GM08714 (cell line): ENCODE measurements at regions not wholly inside any gene's neighbourhood (a gene's known extent, or its start where the extent isn't known, plus 50 kb on each side); places are given as distances from the start of the nearest gene placed in this dataset.
"Not testable (repeated sequence)": the region's sequence is repeated elsewhere in the genome, so short reads cannot be mapped to it uniquely, and the experiment has no call there.

Source experiments
- H3K4me3 ChIP-seq: fragments of 200-500 bp; sonication (Bioruptor generic); 2 replicates; pipeline ENCODE4 v1.5.1; 2014; ENCODE audit warnings: mild to moderate bottlenecking, low read length, inconsistent platforms
- ZNF274 ChIP-seq: IDR thresholded peaks from 2 replicates; pipeline ENCODE4 v1.6.1; 2012; ENCODE audit warnings: mild to moderate bottlenecking, low read depth, low read length

GRCh38 chr6:57971956-57972355 lies 654.5 kb downstream of the PRIM2 start:
- not testable (repeated sequence) for H3K4me3 ChIP-seq

- no peak overlapping the region for H3K4me3 ChIP-seq
- TF ChIP-seq ZNF274 = no peak
Measured at GRCh38 chr6:57974653-57975052, 657.2 kb downstream of the PRIM2 start.

- not testable (repeated sequence) for H3K4me3 ChIP-seq
Measured at GRCh38 chr6:57975127-57975526, 657.7 kb downstream of the PRIM2 start.

GRCh38 chr6:57976371-57976770 lies 658.9 kb downstream of the PRIM2 start:
- H3K4me3 ChIP-seq = not testable (repeated sequence)

- H3K4me3 ChIP-seq = not testable (repeated sequence)
Measured at GRCh38 chr6:57983603-57984002, 666.2 kb downstream of the PRIM2 start.

- not testable (repeated sequence) for H3K4me3 ChIP-seq
Measured at GRCh38 chr6:57984575-57984974, 667.1 kb downstream of the PRIM2 start.

- H3K4me3 ChIP-seq = not testable (repeated sequence)
Measured at GRCh38 chr6:57985734-57986133, 668.3 kb downstream of the PRIM2 start.

GRCh38 chr6:57986584-57986983 lies 669.2 kb downstream of the PRIM2 start:
- H3K4me3 ChIP-seq = not testable (repeated sequence)

- not testable (repeated sequence) for H3K4me3 ChIP-seq
Measured at GRCh38 chr6:57989520-57990080, 672.2 kb downstream of the PRIM2 start.

GRCh38 chr6:57998858-57999619 lies 681.6 kb downstream of the PRIM2 start:
- not testable (repeated sequence) for H3K4me3 ChIP-seq

GRCh38 chr6:58000233-58000632 lies 682.8 kb downstream of the PRIM2 start:
- not testable (repeated sequence) for H3K4me3 ChIP-seq

GRCh38 chr6:58003417-58004167 lies 686.2 kb downstream of the PRIM2 start:
- not testable (repeated sequence) for H3K4me3 ChIP-seq

GRCh38 chr6:58007334-58008000 lies 690.0 kb downstream of the PRIM2 start:
- not testable (repeated sequence) for H3K4me3 ChIP-seq

- not testable (repeated sequence) for H3K4me3 ChIP-seq
Measured at GRCh38 chr6:58008001-58008335, 690.5 kb downstream of the PRIM2 start.

GRCh38 chr6:58011954-58012600 lies 694.6 kb downstream of the PRIM2 start:
- not testable (repeated sequence) for H3K4me3 ChIP-seq

- H3K4me3 ChIP-seq = not testable (repeated sequence)
Measured at GRCh38 chr6:58016614-58017013, 699.2 kb downstream of the PRIM2 start.

GRCh38 chr6:58028188-58028587 lies 710.8 kb downstream of the PRIM2 start:
- not testable (repeated sequence) for H3K4me3 ChIP-seq

GRCh38 chr6:58038213-58038612 lies 720.8 kb downstream of the PRIM2 start:
- not testable (repeated sequence) for H3K4me3 ChIP-seq

GRCh38 chr6:58046584-58046983 lies 729.2 kb downstream of the PRIM2 start:
- H3K4me3 ChIP-seq = not testable (repeated sequence)

GRCh38 chr6:58047389-58047788 lies 730.0 kb downstream of the PRIM2 start:
- H3K4me3 ChIP-seq = not testable (repeated sequence)

GRCh38 chr6:58047865-58048264 lies 730.4 kb downstream of the PRIM2 start:
- not testable (repeated sequence) for H3K4me3 ChIP-seq
